Stimulated activated CD8-positive, alpha-beta memory T cell treated with anti-CD3 and anti-CD28 coated beads, Interleukin-7, amount 100 ng/mL, for 1 hour (primary cell): ENCODE measurements at regions not wholly inside any gene's neighbourhood (a gene's known extent, or its start where the extent isn't known, plus 50 kb on each side); places are given as distances from the start of the nearest gene placed in this dataset.

Experiments used
- DNase-seq, 2 donors: peaks; one replicate each; pipeline ENCODE4 v3.0.0-alpha.2; 2020; ENCODE audit warnings: low read depth in 2 of 2

GRCh38 chr6:157756708-157757429, 66.2 kb upstream of the SNX9 start:
- peak; percentile 46 to 62 for DNase-seq

GRCh38 chr6:157757430-157758403, 65.3 kb upstream of the SNX9 start:
- no peak for DNase-seq

- DNase-seq, result no peak
Observed at GRCh38 chr6:157758516-157759023, 64.5 kb upstream of the SNX9 start.

GRCh38 chr6:157759028-157759427, 64.0 kb upstream of the SNX9 start:
- DNase-seq, result no peak

- DNase-seq, result no peak
Observed at GRCh38 chr6:157760137-157760536, 62.9 kb upstream of the SNX9 start.

GRCh38 chr6:157760589-157761330, 62.3 kb upstream of the SNX9 start:
- DNase-seq, result no peak

GRCh38 chr6:157761331-157761921, 61.6 kb upstream of the SNX9 start:
- no peak for DNase-seq

GRCh38 chr6:157761926-157762325, 61.1 kb upstream of the SNX9 start:
- DNase-seq, result no peak

- no peak for DNase-seq
Observed at GRCh38 chr6:157762636-157763035, 60.4 kb upstream of the SNX9 start.

GRCh38 chr6:157763129-157763903, 59.7 kb upstream of the SNX9 start:
- DNase-seq, result no peak

- no peak for DNase-seq
Observed at GRCh38 chr6:157763904-157764177, 59.2 kb upstream of the SNX9 start.

GRCh38 chr6:157764178-157765068, 58.6 kb upstream of the SNX9 start:
- DNase-seq, result peak; percentile 57 to 60

GRCh38 chr6:157766901-157767774, 55.9 kb upstream of the SNX9 start:
- DNase-seq, result no peak

GRCh38 chr6:157767775-157768156, 55.3 kb upstream of the SNX9 start:
- no peak for DNase-seq

- no peak for DNase-seq
Observed at GRCh38 chr6:157768304-157768703, 54.7 kb upstream of the SNX9 start.

- DNase-seq, result no peak
Observed at GRCh38 chr6:157768863-157769551, 54.0 kb upstream of the SNX9 start.

GRCh38 chr6:157769776-157770426, 53.1 kb upstream of the SNX9 start:
- DNase-seq, result no peak

- no peak for DNase-seq
Observed at GRCh38 chr6:157770946-157771345, 52.1 kb upstream of the SNX9 start.
